SIG-M5 (cell line): ENCODE measurements at regions not wholly inside any gene's neighbourhood (a gene's known extent, or its start where the extent isn't known, plus 50 kb on each side); places are given as distances from the start of the nearest gene placed in this dataset.
"Not testable (repeated sequence)": the region's sequence is repeated elsewhere in the genome, so short reads cannot be mapped to it uniquely, and the experiment has no call there.

ENCODE experiments used
- DNase-seq: peaks from one replicate; lab custom pipeline; 2025; lab: John Stamatoyannopoulos, UW

GRCh38 chr7:46755120-46756034 lies 826.5 kb downstream of the TNS3 start:
- no peak for DNase-seq

GRCh38 chr7:46754140-46754720 lies 827.7 kb downstream of the TNS3 start:
- DNase-seq, result no peak

GRCh38 chr7:46753662-46754061 lies 828.2 kb downstream of the TNS3 start:
- no peak for DNase-seq

- DNase-seq, result no peak
Observed at GRCh38 chr7:46752881-46753366, 829.0 kb downstream of the TNS3 start.

- not testable (repeated sequence) for DNase-seq
Observed at GRCh38 chr7:46751927-46752723, 829.8 kb downstream of the TNS3 start.

- no peak for DNase-seq
Observed at GRCh38 chr7:46751471-46751870, 830.4 kb upstream of the IGFBP3 start.

- DNase-seq, result no peak
Observed at GRCh38 chr7:46750321-46750865, 829.3 kb upstream of the IGFBP3 start.

GRCh38 chr7:46747869-46748576 lies 827.0 kb upstream of the IGFBP3 start:
- no peak for DNase-seq

GRCh38 chr7:46746695-46747687 lies 825.9 kb upstream of the IGFBP3 start:
- DNase-seq, result no peak

- no peak for DNase-seq
Observed at GRCh38 chr7:46745707-46746090, 824.6 kb upstream of the IGFBP3 start.

GRCh38 chr7:46744957-46745706 lies 824.1 kb upstream of the IGFBP3 start:
- DNase-seq, result no peak

- DNase-seq, result no peak
Observed at GRCh38 chr7:46742601-46743000, 821.5 kb upstream of the IGFBP3 start.

- DNase-seq, result no peak
Observed at GRCh38 chr7:46741938-46742540, 821.0 kb upstream of the IGFBP3 start.

GRCh38 chr7:46741181-46741580 lies 820.1 kb upstream of the IGFBP3 start:
- no peak for DNase-seq

- DNase-seq, result no peak
Observed at GRCh38 chr7:46739518-46740234, 818.6 kb upstream of the IGFBP3 start.

- no peak for DNase-seq
Observed at GRCh38 chr7:46738796-46739195, 817.7 kb upstream of the IGFBP3 start.

- no peak for DNase-seq
Observed at GRCh38 chr7:46738165-46738564, 817.1 kb upstream of the IGFBP3 start.

- DNase-seq, result no peak
Observed at GRCh38 chr7:46725838-46726237, 804.8 kb upstream of the IGFBP3 start.

- DNase-seq, result no peak
Observed at GRCh38 chr7:46725136-46725535, 804.1 kb upstream of the IGFBP3 start.
